Neuronal stem cell (in vitro differentiated cells): ENCODE measurements at regions not wholly inside any gene's neighbourhood (a gene's known extent, or its start where the extent isn't known, plus 50 kb on each side); places are given as distances from the start of the nearest gene placed in this dataset.

Experiments
- DNase-seq: peaks from one replicate; pipeline ENCODE4 v3.0.0-alpha.2; 2013; ENCODE audit warnings: low spot score
- H2AFZ ChIP-seq: one replicate; pipeline ENCODE4 v1.6.1; 2013; ENCODE audit warnings: mild to moderate bottlenecking, low read length, inconsistent platforms
- H2AK5ac ChIP-seq: 2 replicates; pipeline ENCODE4 v1.6.1; 2013; ENCODE audit warnings: low read depth, mild to moderate bottlenecking, inconsistent platforms, low read length, moderate library complexity, mixed read lengths
- H2BK120ac ChIP-seq: 2 replicates; pipeline ENCODE4 v1.6.1; 2013; ENCODE audit warnings: low read depth, mild to moderate bottlenecking, inconsistent platforms, low read length, moderate library complexity, mixed read lengths
- H2BK12ac ChIP-seq: one replicate; pipeline ENCODE4 v1.6.1; 2013; ENCODE audit warnings: low read length, inconsistent platforms
- H2BK15ac ChIP-seq: 2 replicates; pipeline ENCODE4 v1.6.1; 2013; ENCODE audit warnings: mild to moderate bottlenecking, low read length, inconsistent platforms, mixed read lengths
- H2BK5ac ChIP-seq: one replicate; pipeline ENCODE4 v1.6.1; 2013; ENCODE audit warnings: inconsistent platforms, mild to moderate bottlenecking, low read length, moderate library complexity
- H3K14ac ChIP-seq: one replicate; pipeline ENCODE4 v1.6.1; 2013; ENCODE audit warnings: low read length, inconsistent platforms
- H3K18ac ChIP-seq: 2 replicates; pipeline ENCODE4 v1.6.1; 2013; ENCODE audit warnings: low read length, inconsistent platforms
- H3K23ac ChIP-seq: 2 replicates; pipeline ENCODE4 v1.6.1; 2013; ENCODE audit warnings: low read depth, mild to moderate bottlenecking, mixed read lengths, low read length, inconsistent platforms; ENCODE audit not compliant: poor library complexity
- H3K27ac ChIP-seq: replicated peaks from 3 replicates; pipeline ENCODE4 v1.5.1; 2013; ENCODE audit warnings: low read length, inconsistent platforms
- H3K27me3 ChIP-seq, 3 experiments: 2 replicates each; pipeline ENCODE4 v1.6.1; 2013; ENCODE audit warnings: low read length in 3 of 3, mild to moderate bottlenecking in 2 of 3, inconsistent platforms in 1 of 3, low read depth in 1 of 3, mixed read lengths in 1 of 3, moderate library complexity in 1 of 3; ENCODE audit not compliant: control insufficient read depth in 3 of 3, insufficient read depth in 3 of 3
- H3K36me3 ChIP-seq, 2 donors: replicated peaks in 1 of 2; 2 replicates each; pipeline ENCODE4 v1.6.1; 2013; ENCODE audit warnings: low read length in 2 of 2; ENCODE audit not compliant: control insufficient read depth in 2 of 2, insufficient read depth in 2 of 2
- H3K4ac ChIP-seq: 2 replicates; pipeline ENCODE4 v1.6.1; 2013; ENCODE audit warnings: inconsistent platforms, mild to moderate bottlenecking, low read length, moderate library complexity
- H3K4me1 ChIP-seq, 2 donors: 1 replicate in 1 of 2; 2 replicates in 1 of 2; pipeline ENCODE4 v1.6.1; 2013; ENCODE audit warnings: low read length in 2 of 2, low read depth in 1 of 2; ENCODE audit not compliant: control insufficient read depth in 2 of 2, insufficient read depth in 1 of 2
- H3K4me2 ChIP-seq: one replicate; pipeline ENCODE4 v1.6.1; 2013; ENCODE audit warnings: mild to moderate bottlenecking, low read length, inconsistent platforms; ENCODE audit not compliant: insufficient read depth, poor library complexity, severe bottlenecking
- H3K4me3 ChIP-seq, 2 donors: 2 replicates each; pipeline ENCODE4 v1.5.1; 2013; ENCODE audit warnings: low read length in 2 of 2, mild to moderate bottlenecking in 2 of 2, inconsistent platforms in 1 of 2, moderate library complexity in 1 of 2
- H3K79me1 ChIP-seq: one replicate; pipeline ENCODE4 v1.6.1; 2013; ENCODE audit warnings: low read depth, mild to moderate bottlenecking, inconsistent platforms, low read length, moderate library complexity
- H3K9ac ChIP-seq: one replicate; pipeline ENCODE4 v1.6.1; 2013; ENCODE audit warnings: mild to moderate bottlenecking, low read depth, low read length, inconsistent platforms; ENCODE audit not compliant: poor library complexity
- H3K9me3 ChIP-seq, 2 donors: replicated peaks in 1 of 2; 2 replicates each; pipeline versions ENCODE3 to v1.6.1; 2013; ENCODE audit warnings: low read length in 2 of 2, mild to moderate bottlenecking in 2 of 2, inconsistent platforms in 1 of 2, low read depth in 1 of 2, mixed read lengths in 1 of 2, moderate library complexity in 1 of 2; ENCODE audit not compliant: control insufficient read depth in 2 of 2, insufficient read depth in 1 of 2
- H4K8ac ChIP-seq: one replicate; pipeline ENCODE4 v1.6.1; 2013; ENCODE audit warnings: low read depth, mild to moderate bottlenecking, inconsistent platforms, low read length, moderate library complexity
- H4K91ac ChIP-seq: one replicate; pipeline ENCODE4 v1.6.1; 2013; ENCODE audit warnings: low read length, low read depth, mild to moderate bottlenecking, inconsistent platforms; ENCODE audit not compliant: poor library complexity
- WGBS, 2 donors: extraction: QIAGEN DNeasy Blood & Tissue Kit; methylation state at CpG; one replicate each; pipeline ENCODE4 v1.1.7; 2013; ENCODE audit warnings: missing lambda C conversion rate in 2 of 2, mixed read lengths in 1 of 2; ENCODE audit not compliant: insufficient read length in 2 of 2, insufficient replicate concordance in 1 of 2; ENCODE audit errors: extremely low coverage in 2 of 2; 5-methylcytosine and 5-hydroxymethylcytosine counted together

DNA sequence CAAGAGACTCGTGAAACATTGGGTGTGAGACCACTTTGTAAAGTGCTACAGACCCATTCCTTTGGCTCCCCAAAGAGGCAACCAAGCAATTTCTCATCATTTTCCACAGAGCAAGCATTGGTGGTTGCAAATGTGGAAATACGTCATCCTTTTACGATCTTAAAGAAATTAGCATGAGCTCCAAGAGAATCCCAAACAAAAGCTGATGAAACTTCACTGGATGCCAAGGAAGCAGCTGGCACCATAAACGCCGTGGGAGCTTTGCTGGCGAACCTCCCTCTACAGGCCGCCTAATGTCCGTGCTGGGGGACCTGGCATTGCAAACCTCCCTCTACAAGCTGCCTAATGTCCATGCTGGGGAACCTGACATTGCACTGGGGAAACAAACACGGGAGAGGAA is 432.4 kb downstream of the ACTL7B start:
- Histone ChIP-seq H3K36me3 (no peaks in the 10 kb centered on the region), H3K23ac (no peak overlapping the region), H3K4me3 (no peak overlapping the region), H4K91ac (no peak overlapping the region), H2AK5ac (no peak overlapping the region), H3K4ac (no peak overlapping the region), H2BK120ac (no peak overlapping the region), H3K14ac (no peak overlapping the region), H3K79me1 (no peaks in the 10 kb centered on the region), H3K18ac (no peak overlapping the region), H4K8ac (no peak overlapping the region), H3K27ac (no peak overlapping the region), H3K4me1 (no peaks in the 10 kb centered on the region), H3K4me2 (no peak overlapping the region), H2BK5ac (no peak overlapping the region), H2AFZ (no peak overlapping the region), H2BK12ac (no peak overlapping the region), H3K9ac (no peak overlapping the region), H3K9me3 (no peaks in the 10 kb centered on the region), H2BK15ac (no peak overlapping the region), H3K27me3 (no peaks in the 10 kb centered on the region)
- DNase-seq, result no peak
- no CpG with 5 or more reads among the region's 9 CpGs for WGBS, 2 donors

DNA sequence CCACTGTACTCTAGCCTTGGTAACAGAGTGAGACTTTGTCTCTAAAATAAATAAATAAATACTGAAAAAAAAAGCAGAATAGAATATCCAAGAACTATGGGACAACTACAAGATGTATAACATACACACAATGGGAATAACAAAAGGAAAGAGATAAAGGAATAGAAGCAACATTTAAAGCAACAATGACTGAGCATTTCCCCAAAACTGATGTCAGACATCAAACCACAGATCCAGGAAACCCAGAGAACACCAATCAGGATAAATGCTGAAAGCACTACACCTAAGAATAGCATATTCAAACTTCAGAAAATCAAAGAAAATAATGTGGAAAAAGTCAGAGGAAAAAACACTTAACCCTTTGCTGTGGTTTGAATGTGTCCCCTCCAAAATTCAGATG is 436.4 kb downstream of the ACTL7B start:
- H2BK120ac ChIP-seq, result no peak overlapping the region
- no peaks in the 10 kb centered on the region for H3K36me3 ChIP-seq
- no peak overlapping the region for H3K27ac ChIP-seq
- H3K4me1 ChIP-seq, result no peaks in the 10 kb centered on the region
- no peak overlapping the region for H3K18ac ChIP-seq
- H3K9ac ChIP-seq, result no peak overlapping the region
- no peak overlapping the region for H3K4me3 ChIP-seq
- H2BK12ac ChIP-seq, result no peak overlapping the region
- no peak overlapping the region for H2AK5ac ChIP-seq
- no peak overlapping the region for H2AFZ ChIP-seq
- H2BK5ac ChIP-seq, result no peak overlapping the region
- no peaks in the 10 kb centered on the region for H3K27me3 ChIP-seq
- no peaks in the 10 kb centered on the region for H3K79me1 ChIP-seq
- H3K4ac ChIP-seq, result no peak overlapping the region
- H3K4me2 ChIP-seq, result no peak overlapping the region
- no peak overlapping the region for H2BK15ac ChIP-seq
- no peak overlapping the region for H3K14ac ChIP-seq
- no peak for DNase-seq
- H4K91ac ChIP-seq, result no peak overlapping the region
- H3K9me3 ChIP-seq, result no peaks in the 10 kb centered on the region
- no peak overlapping the region for H4K8ac ChIP-seq
- no peak overlapping the region for H3K23ac ChIP-seq

DNA sequence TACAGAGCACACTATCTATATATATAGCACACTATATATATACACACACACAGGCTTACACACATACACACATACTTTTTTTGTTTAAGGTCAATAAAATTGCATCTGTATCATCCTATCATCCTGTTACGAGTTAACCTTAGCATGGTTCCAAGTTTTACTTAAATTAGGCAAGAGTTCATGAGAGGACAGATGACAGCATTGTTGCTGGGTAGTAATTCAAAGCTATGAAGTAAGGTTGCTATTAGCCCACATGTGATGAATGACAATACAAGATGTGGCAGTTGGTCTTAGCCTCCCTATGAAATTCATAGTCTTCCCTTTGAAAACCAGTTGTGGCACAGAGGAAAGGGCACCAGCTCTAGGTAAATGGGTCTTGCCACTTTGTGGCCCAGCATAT is 438.1 kb downstream of the ACTL7B start:
- Histone ChIP-seq H3K14ac (no peak overlapping the region), H4K91ac (no peak overlapping the region), H3K9ac (no peak overlapping the region), H2BK5ac (no peak overlapping the region), H3K4ac (no peak overlapping the region), H3K4me2 (no peak overlapping the region), H3K18ac (no peak overlapping the region), H4K8ac (no peak overlapping the region), H3K27me3 (no peaks in the 10 kb centered on the region), H3K79me1 (no peaks in the 10 kb centered on the region), H2BK15ac (no peak overlapping the region), H3K23ac (no peak overlapping the region), H3K4me3 (no peak overlapping the region), H3K36me3 (no peaks in the 10 kb centered on the region), H3K4me1 (no peaks in the 10 kb centered on the region), H2AFZ (no peak overlapping the region), H3K9me3 (no peaks in the 10 kb centered on the region), H2BK120ac (no peak overlapping the region), H3K27ac (no peak overlapping the region), H2BK12ac (no peak overlapping the region), H2AK5ac (no peak overlapping the region)
- no CpG with 5 or more reads among the region's 1 CpG for WGBS, 2 donors
- DNase-seq, result no peak

DNA sequence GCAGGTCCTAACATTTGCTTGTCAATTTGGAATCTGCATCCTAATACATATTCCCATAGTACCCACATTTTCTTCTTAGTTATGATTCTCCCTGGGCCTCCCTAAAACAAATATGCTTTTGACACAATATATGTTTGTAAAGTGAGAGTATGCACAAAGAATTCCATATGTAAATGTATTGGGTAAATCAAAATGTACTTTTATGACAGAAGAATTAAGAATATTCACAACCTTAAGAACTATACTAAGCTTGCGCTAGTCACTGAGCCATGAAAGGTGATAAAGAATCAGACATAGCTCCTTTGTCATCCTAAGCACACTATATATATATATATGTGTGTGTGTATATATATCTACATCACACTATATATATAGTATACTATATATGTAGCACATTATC is 438.5 kb downstream of the ACTL7B start:
- Histone ChIP-seq H2BK15ac (no peak overlapping the region), H3K23ac (no peak overlapping the region), H2AFZ (no peak overlapping the region), H4K8ac (no peak overlapping the region), H3K18ac (no peak overlapping the region), H3K79me1 (no peaks in the 10 kb centered on the region), H2BK12ac (no peak overlapping the region), H3K27ac (no peak overlapping the region), H2BK5ac (no peak overlapping the region), H3K9ac (no peak overlapping the region), H3K9me3 (no peaks in the 10 kb centered on the region), H2AK5ac (no peak overlapping the region), H3K4me3 (no peak overlapping the region), H4K91ac (no peak overlapping the region), H3K4me1 (no peaks in the 10 kb centered on the region), H3K27me3 (no peaks in the 10 kb centered on the region), H3K4ac (no peak overlapping the region), H3K36me3 (no peaks in the 10 kb centered on the region), H3K4me2 (no peak overlapping the region), H2BK120ac (no peak overlapping the region), H3K14ac (no peak overlapping the region)
- no peak for DNase-seq
- WGBS, 2 donors, result no CpG with 5 or more reads among the region's 1 CpG
